IPS-18a (cell line): ENCODE measurements at regions not wholly inside any gene's neighbourhood (a gene's known extent, or its start where the extent isn't known, plus 50 kb on each side); places are given as distances from the start of the nearest gene placed in this dataset.

ENCODE experiments used
- H3K27ac ChIP-seq: one replicate; pipeline ENCODE4 v1.5.1; 2013; ENCODE audit warnings: low read length
- H3K27me3 ChIP-seq: one replicate; pipeline ENCODE4 v1.6.1; 2013; ENCODE audit warnings: mild to moderate bottlenecking, low read length; ENCODE audit not compliant: control insufficient read depth, insufficient read depth
- H3K36me3 ChIP-seq: one replicate; pipeline ENCODE4 v1.6.1; 2013; ENCODE audit warnings: low read depth, low read length; ENCODE audit not compliant: control insufficient read depth
- H3K4me1 ChIP-seq: one replicate; pipeline ENCODE4 v1.6.1; 2013; ENCODE audit warnings: low read depth, low read length; ENCODE audit not compliant: control insufficient read depth
- H3K4me3 ChIP-seq: one replicate; pipeline ENCODE4 v1.5.1; 2013; ENCODE audit warnings: low read length
- H3K9ac ChIP-seq: one replicate; pipeline ENCODE4 v1.6.1; 2013; ENCODE audit warnings: mild to moderate bottlenecking, low read length, moderate library complexity
- H3K9me3 ChIP-seq: one replicate; pipeline ENCODE4 v1.6.1; 2013; ENCODE audit warnings: low read depth, low read length; ENCODE audit not compliant: control insufficient read depth

- peaks cover 5% of the 10 kb centered on the region for H3K4me1 ChIP-seq
- H3K36me3 ChIP-seq, result no peaks in the 10 kb centered on the region
- H3K4me3 ChIP-seq, result no peak overlapping the region
- no peak overlapping the region for H3K27ac ChIP-seq
- H3K9ac ChIP-seq, result no peak overlapping the region
- no peaks in the 10 kb centered on the region for H3K27me3 ChIP-seq
- H3K9me3 ChIP-seq, result no peaks in the 10 kb centered on the region
Measured at GRCh38 chr12:63066782-63067181, 84.2 kb downstream of the AVPR1A start.

GRCh38 chr12:63066136-63066535 lies 84.9 kb downstream of the AVPR1A start:
- H3K4me1 ChIP-seq, result peaks cover 11% of the 10 kb centered on the region
- H3K27ac ChIP-seq, result no peak overlapping the region
- H3K36me3 ChIP-seq, result no peaks in the 10 kb centered on the region

GRCh38 chr12:63064080-63064479 lies 86.9 kb downstream of the AVPR1A start:
- H3K27me3 ChIP-seq, result no peaks in the 10 kb centered on the region
- H3K4me3 ChIP-seq, result no peak overlapping the region
- H3K9ac ChIP-seq, result no peak overlapping the region
- H3K4me1 ChIP-seq, result peaks cover 15% of the 10 kb centered on the region
- no peaks in the 10 kb centered on the region for H3K9me3 ChIP-seq
- no peak overlapping the region for H3K27ac ChIP-seq
- H3K36me3 ChIP-seq, result no peaks in the 10 kb centered on the region

More at GRCh38 chr12:63066136-63066535, 84.9 kb downstream of the AVPR1A start:
- no peak overlapping the region for H3K4me3 ChIP-seq
- H3K9ac ChIP-seq, result no peak overlapping the region
- no peaks in the 10 kb centered on the region for H3K9me3 ChIP-seq
- H3K27me3 ChIP-seq, result no peaks in the 10 kb centered on the region

- H3K9me3 ChIP-seq, result no peaks in the 10 kb centered on the region
- no peaks in the 10 kb centered on the region for H3K27me3 ChIP-seq
- no peak overlapping the region for H3K27ac ChIP-seq
- no peak overlapping the region for H3K4me3 ChIP-seq
- no peaks in the 10 kb centered on the region for H3K36me3 ChIP-seq
- no peak overlapping the region for H3K9ac ChIP-seq
- peaks cover 9% of the 10 kb centered on the region for H3K4me1 ChIP-seq
Measured at GRCh38 chr12:63056649-63057048, 94.4 kb downstream of the AVPR1A start.

GRCh38 chr12:63052696-63053095 lies 98.3 kb downstream of the AVPR1A start:
- H3K4me3 ChIP-seq, result no peak overlapping the region
- no peaks in the 10 kb centered on the region for H3K27me3 ChIP-seq
- no peaks in the 10 kb centered on the region for H3K36me3 ChIP-seq
- no peak overlapping the region for H3K27ac ChIP-seq
- H3K9ac ChIP-seq, result no peak overlapping the region
- H3K4me1 ChIP-seq, result no peaks in the 10 kb centered on the region
- no peaks in the 10 kb centered on the region for H3K9me3 ChIP-seq

- Histone ChIP-seq H3K9me3 (no peaks in the 10 kb centered on the region), H3K9ac (no peak overlapping the region), H3K27me3 (no peaks in the 10 kb centered on the region), H3K27ac (no peak overlapping the region), H3K36me3 (no peaks in the 10 kb centered on the region), H3K4me3 (no peak overlapping the region), H3K4me1 (no peaks in the 10 kb centered on the region)
Measured at GRCh38 chr12:63047146-63047545, 103.9 kb downstream of the AVPR1A start.

GRCh38 chr12:63045020-63045860 lies 105.8 kb downstream of the AVPR1A start:
- Histone ChIP-seq H3K9me3 (no peaks in the 10 kb centered on the region), H3K4me3 (no peak overlapping the region), H3K27me3 (no peaks in the 10 kb centered on the region), H3K36me3 (no peaks in the 10 kb centered on the region), H3K27ac (no peak overlapping the region), H3K4me1 (no peaks in the 10 kb centered on the region), H3K9ac (no peak overlapping the region)

GRCh38 chr12:63042646-63043045 lies 107.7 kb upstream of the PPM1H start:
- no peaks in the 10 kb centered on the region for H3K27me3 ChIP-seq
- H3K9me3 ChIP-seq, result no peaks in the 10 kb centered on the region
- H3K36me3 ChIP-seq, result no peaks in the 10 kb centered on the region

GRCh38 chr12:63041601-63042000 lies 106.7 kb upstream of the PPM1H start:
- Histone ChIP-seq H3K36me3 (no peaks in the 10 kb centered on the region), H3K27me3 (no peaks in the 10 kb centered on the region), H3K4me3 (no peak overlapping the region), H3K4me1 (no peaks in the 10 kb centered on the region), H3K9ac (no peak overlapping the region), H3K9me3 (no peaks in the 10 kb centered on the region), H3K27ac (no peak overlapping the region)

More at GRCh38 chr12:63042646-63043045, 107.7 kb upstream of the PPM1H start:
- no peak overlapping the region for H3K9ac ChIP-seq
- no peak overlapping the region for H3K27ac ChIP-seq
- no peak overlapping the region for H3K4me3 ChIP-seq
- no peaks in the 10 kb centered on the region for H3K4me1 ChIP-seq

- Histone ChIP-seq H3K9me3 (no peaks in the 10 kb centered on the region), H3K4me1 (no peaks in the 10 kb centered on the region), H3K4me3 (no peak overlapping the region), H3K9ac (no peak overlapping the region), H3K36me3 (no peaks in the 10 kb centered on the region), H3K27ac (no peak overlapping the region), H3K27me3 (no peaks in the 10 kb centered on the region)
Measured at GRCh38 chr12:63040526-63041220, 105.7 kb upstream of the PPM1H start.

- Histone ChIP-seq H3K4me3 (no peak overlapping the region), H3K27ac (no peak overlapping the region), H3K36me3 (no peaks in the 10 kb centered on the region), H3K9me3 (no peaks in the 10 kb centered on the region), H3K27me3 (no peaks in the 10 kb centered on the region), H3K4me1 (no peaks in the 10 kb centered on the region), H3K9ac (no peak overlapping the region)
Measured at GRCh38 chr12:63038713-63039100, 103.8 kb upstream of the PPM1H start.
